HEK293T (cell line): ENCODE measurements at regions not wholly inside any gene's neighbourhood (a gene's known extent, or its start where the extent isn't known, plus 50 kb on each side); places are given as distances from the start of the nearest gene placed in this dataset.

Experiments
- CTCF ChIA-PET: fragments of 350-600 bp; formaldehyde crosslinking; extraction: SDS; loops from one replicate; lab custom pipeline; 2021; ENCODE audit warnings: antibody characterized with exemption, inconsistent platforms; lab: Yijun Ruan, JAX
- POLR2A ChIA-PET: fragments of 350-600 bp; formaldehyde crosslinking; extraction: SDS; loops from one replicate; lab custom pipeline; 2020; ENCODE audit warnings: antibody characterized with exemption, inconsistent platforms; lab: Yijun Ruan, JAX
- DNase-seq: peaks from one replicate; pipeline ENCODE4 v3.0.0; 2012; ENCODE audit warnings: mixed read lengths; ENCODE audit errors: extremely low spot score
- ARNT ChIP-seq: fragments of 450-650 bp; IDR thresholded peaks from 2 replicates; pipeline ENCODE4 v1.6.1; 2017; ENCODE audit warnings: mild to moderate bottlenecking
- BHLHE40 ChIP-seq: fragments of 450-650 bp; IDR thresholded peaks from 2 replicates; pipeline ENCODE4 v1.6.1; 2016; ENCODE audit warnings: mild to moderate bottlenecking, moderate library complexity, borderline replicate concordance
- CTBP1 ChIP-seq: fragments of 450-650 bp; IDR thresholded peaks from 2 replicates; pipeline ENCODE4 v1.6.1; 2016; ENCODE audit warnings: borderline replicate concordance
- ELF4 ChIP-seq: fragments of 450-650 bp; IDR thresholded peaks from 2 replicates; pipeline ENCODE4 v1.6.1; 2017; ENCODE audit warnings: antibody characterized with exemption
- FOXA1 ChIP-seq: fragments of 450-650 bp; IDR thresholded peaks from 2 replicates; pipeline ENCODE4 v1.6.1; 2016; ENCODE audit warnings: mild to moderate bottlenecking
- FOXK2 ChIP-seq: fragments of 450-650 bp; IDR thresholded peaks from 2 replicates; pipeline ENCODE4 v1.6.1; 2016; ENCODE audit warnings: mild to moderate bottlenecking
- FOXM1 ChIP-seq: fragments of 450-650 bp; IDR thresholded peaks from 2 replicates; pipeline ENCODE4 v1.6.1; 2017; ENCODE audit warnings: mild to moderate bottlenecking, borderline replicate concordance
- HDGF ChIP-seq: fragments of 450-650 bp; IDR thresholded peaks from 2 replicates; pipeline ENCODE4 v1.6.1; 2017; ENCODE audit warnings: antibody characterized with exemption, borderline replicate concordance
- L3MBTL2 ChIP-seq: fragments of 450-650 bp; conservative IDR thresholded peaks from 2 replicates; pipeline ENCODE4 v1.6.1; 2016; ENCODE audit warnings: mild to moderate bottlenecking
- LEF1 ChIP-seq: fragments of 450-650 bp; IDR thresholded peaks from 2 replicates; pipeline ENCODE4 v1.6.1; 2017; ENCODE audit warnings: mild to moderate bottlenecking, borderline replicate concordance
- NFRKB ChIP-seq: fragments of 450-650 bp; IDR thresholded peaks from 2 replicates; pipeline ENCODE4 v1.6.1; 2016; ENCODE audit warnings: mild to moderate bottlenecking, moderate library complexity
- SP1 ChIP-seq: fragments of 450-650 bp; IDR thresholded peaks from 2 replicates; pipeline ENCODE4 v1.6.1; 2017
- SUZ12 ChIP-seq: fragments of 450-650 bp; IDR thresholded peaks from 2 replicates; pipeline ENCODE4 v1.6.1; 2016; ENCODE audit warnings: mild to moderate bottlenecking
- TARDBP ChIP-seq: fragments of 450-650 bp; IDR thresholded peaks from 2 replicates; pipeline ENCODE4 v1.6.1; 2016
- ZNF384 ChIP-seq: fragments of 450-650 bp; IDR thresholded peaks from 2 replicates; pipeline ENCODE4 v1.6.1; 2016
- TF ChIP-seq, protein P1 (sequence below): fragments of 450-650 bp; IDR thresholded peaks from 2 replicates; pipeline ENCODE4 v1.6.1; 2016

DNA sequence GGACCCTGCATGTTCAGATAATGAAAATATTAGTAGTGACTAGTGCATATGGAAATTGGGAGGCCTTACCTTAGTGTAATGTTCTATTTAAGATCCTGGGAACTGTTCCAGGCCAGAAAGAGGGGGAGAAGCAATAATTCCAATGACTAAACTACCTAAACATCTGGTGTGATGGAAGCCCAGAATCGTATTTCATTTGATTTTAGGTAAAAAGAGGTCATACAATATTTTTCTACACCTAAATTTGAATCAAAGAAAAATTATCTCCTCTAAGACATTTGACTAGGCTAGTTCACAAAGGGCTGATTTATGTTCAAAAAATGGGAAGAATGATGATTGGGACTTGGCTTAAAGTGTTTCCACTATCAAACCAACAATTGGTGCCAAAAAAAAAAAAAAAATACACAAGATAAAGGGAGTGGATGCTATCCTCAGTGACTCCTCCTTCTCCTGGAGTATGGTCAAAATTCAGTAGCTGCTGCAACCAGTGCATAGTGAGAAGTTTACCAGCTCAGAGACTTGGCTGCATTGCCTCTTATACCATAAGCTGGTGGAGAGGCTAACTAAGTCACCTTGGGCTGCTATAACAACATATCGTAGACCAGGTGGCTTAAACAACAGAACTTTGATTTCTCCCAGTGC lies 1038.3 kb upstream of the ACVR2A start:
- TF ChIP-seq ELF4, result no peak
- no peak for TF ChIP-seq SUZ12
- TF ChIP-seq ARNT, result no peak
- no peak for TF ChIP-seq FOXK2
- no peak for TF ChIP-seq LEF1
- TF ChIP-seq TARDBP, result no peak
- TF ChIP-seq BHLHE40, result no peak
- POLR2A ChIA-PET, result no interaction called here
- DNase-seq, result no peak
- CTCF ChIA-PET, result no interaction called here

DNA sequence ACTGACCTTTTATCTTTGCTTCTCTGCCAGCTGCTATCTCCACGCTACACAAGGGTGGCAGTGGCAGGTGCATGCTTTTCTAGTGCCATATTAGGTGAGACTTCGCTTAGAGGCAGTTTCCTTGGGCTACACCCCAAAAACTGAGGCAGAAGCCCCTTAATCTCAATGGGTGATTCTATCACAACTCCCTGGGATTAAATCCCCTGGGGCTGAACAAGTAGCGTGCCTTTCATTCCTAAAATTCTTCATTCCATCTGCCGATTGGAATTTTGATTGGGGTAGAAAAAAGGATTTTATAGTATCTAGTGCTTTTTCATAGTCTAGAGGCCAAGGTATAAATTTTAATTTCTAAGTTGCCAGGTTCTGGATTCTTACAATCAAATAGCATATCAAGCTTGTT lies 1040.5 kb upstream of the ACVR2A start:
- CTCF ChIA-PET, result no interaction called here
- POLR2A ChIA-PET, result no interaction called here
- TF ChIP-seq TARDBP (no peak), FOXK2 (no peak), ARNT (no peak), SUZ12 (no peak), LEF1 (no peak), ZNF384 (no peak), HDGF (no peak), BHLHE40 (no peak), ELF4 (no peak), L3MBTL2 (no peak), CTBP1 (no peak), FOXM1 (no peak), SP1 (no peak)
- TF ChIP-seq, protein P1, sequence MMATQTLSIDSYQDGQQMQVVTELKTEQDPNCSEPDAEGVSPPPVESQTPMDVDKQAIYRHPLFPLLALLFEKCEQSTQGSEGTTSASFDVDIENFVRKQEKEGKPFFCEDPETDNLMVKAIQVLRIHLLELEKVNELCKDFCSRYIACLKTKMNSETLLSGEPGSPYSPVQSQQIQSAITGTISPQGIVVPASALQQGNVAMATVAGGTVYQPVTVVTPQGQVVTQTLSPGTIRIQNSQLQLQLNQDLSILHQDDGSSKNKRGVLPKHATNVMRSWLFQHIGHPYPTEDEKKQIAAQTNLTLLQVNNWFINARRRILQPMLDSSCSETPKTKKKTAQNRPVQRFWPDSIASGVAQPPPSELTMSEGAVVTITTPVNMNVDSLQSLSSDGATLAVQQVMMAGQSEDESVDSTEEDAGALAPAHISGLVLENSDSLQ, result no peak
- no peak for DNase-seq

DNA sequence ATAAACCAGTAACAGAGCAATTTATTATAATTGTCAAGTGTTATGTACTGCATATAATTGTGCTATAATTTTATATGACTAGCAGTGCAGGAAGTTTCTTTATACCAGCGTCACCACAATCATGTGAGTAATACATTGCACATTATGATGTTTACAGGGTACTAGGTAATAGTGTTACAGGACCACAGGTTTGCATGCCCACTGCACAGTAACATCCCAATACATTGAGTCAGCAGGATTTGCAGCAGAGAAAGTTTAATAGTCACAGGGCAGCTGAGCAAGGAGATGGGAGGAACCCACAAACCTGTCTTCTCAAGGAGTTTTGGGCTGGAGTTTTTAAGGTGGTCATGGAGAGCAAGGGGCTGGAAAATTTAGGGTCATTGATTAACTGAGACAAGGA lies 1042.9 kb upstream of the ACVR2A start:
- ChIA-PET CTCF (no interaction called here), POLR2A (no interaction called here)
- DNase-seq, result no peak
- TF ChIP-seq SP1, result no peak
- no peak for TF ChIP-seq SUZ12
- no peak for TF ChIP-seq L3MBTL2
- TF ChIP-seq, protein P1, result no peak
- TF ChIP-seq HDGF, result no peak
- no peak for TF ChIP-seq FOXA1
- TF ChIP-seq BHLHE40, result no peak
- no peak for TF ChIP-seq FOXK2
- TF ChIP-seq CTBP1, result no peak
- TF ChIP-seq ARNT, result no peak
- no peak for TF ChIP-seq FOXM1
- TF ChIP-seq LEF1, result no peak
- no peak for TF ChIP-seq ELF4
- TF ChIP-seq NFRKB, result no peak
- TF ChIP-seq TARDBP, result no peak
- no peak for TF ChIP-seq ZNF384

DNA sequence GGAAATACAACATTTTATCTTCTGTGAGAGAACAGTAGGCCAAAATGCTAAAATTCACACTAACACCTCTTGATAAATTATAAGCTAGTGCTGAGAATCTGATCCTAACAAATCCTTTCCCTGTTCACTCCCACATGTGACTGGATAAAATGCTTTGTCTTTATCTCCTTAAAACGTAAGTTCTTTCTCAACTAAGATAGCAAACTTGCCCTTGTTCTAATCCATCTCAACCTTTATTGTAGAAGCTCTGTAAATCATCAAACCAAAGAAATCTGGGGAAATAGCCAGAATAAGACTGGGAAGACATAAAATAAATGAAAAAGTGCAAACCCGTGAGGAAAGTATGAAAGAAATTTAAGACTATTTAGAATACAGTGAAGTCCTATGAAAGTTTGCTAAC lies 1058.4 kb upstream of the ACVR2A start:
- ChIA-PET POLR2A (no interaction called here), CTCF (interaction anchor here (0.6 kb wide), 1 partner anchor 14 kb away, joined by 4 read pairs; no protein-coding TSS in a partner anchor)
- TF ChIP-seq TARDBP (no peak), ZNF384 (no peak), ARNT (no peak), SUZ12 (no peak), FOXA1 (no peak), L3MBTL2 (no peak), BHLHE40 (no peak), SP1 (no peak), LEF1 (no peak), FOXK2 (no peak), ELF4 (no peak), HDGF (no peak), CTBP1 (no peak)
- TF ChIP-seq, protein P1, result no peak
- no peak for DNase-seq

DNA sequence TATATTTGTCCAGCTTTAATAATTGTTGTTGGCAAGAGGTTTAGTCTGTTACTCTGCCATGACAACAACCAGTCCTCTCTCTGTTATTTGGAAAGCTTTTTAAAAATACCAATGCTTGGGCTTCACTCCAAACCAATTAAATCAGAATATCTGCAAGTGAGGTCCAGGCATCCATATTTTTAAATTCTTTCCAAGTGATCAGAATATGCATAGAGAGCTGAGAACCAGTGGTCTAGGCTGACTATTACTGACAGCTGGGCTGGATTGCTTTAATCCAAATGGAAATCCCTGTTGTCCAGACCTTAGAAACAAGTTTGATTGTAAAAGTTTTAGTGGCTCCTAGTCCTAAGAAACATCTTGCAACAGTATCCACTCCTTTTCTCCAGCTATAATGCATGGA lies 1059.7 kb upstream of the ACVR2A start:
- ChIA-PET POLR2A (no interaction called here), CTCF (no interaction called here)
- no peak for DNase-seq
- TF ChIP-seq, protein P1, result no peak
- TF ChIP-seq CTBP1, result no peak
- no peak for TF ChIP-seq SUZ12
- TF ChIP-seq HDGF, result no peak
- no peak for TF ChIP-seq NFRKB
- TF ChIP-seq FOXA1, result no peak
- TF ChIP-seq ZNF384, result no peak
- no peak for TF ChIP-seq FOXM1
- no peak for TF ChIP-seq ELF4

DNA sequence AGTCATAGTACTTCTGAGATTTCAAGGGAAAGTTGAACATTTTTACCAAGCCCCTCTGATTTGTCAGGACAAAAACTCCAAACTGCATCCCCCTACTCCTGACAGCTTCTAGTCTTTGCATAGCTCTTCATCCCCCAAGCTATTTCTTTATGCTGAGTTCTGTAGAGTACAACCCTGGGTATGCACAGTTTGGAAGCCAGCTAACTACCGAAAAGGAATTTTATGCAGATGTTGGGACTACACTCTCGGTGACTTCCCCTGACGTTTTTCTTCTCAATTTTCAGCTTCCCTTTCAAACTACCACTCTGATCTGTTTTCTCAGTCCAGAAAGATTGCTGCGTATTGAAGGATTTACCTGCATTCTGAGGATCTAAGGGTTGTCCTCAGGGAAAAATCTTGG lies 1060.2 kb upstream of the ACVR2A start:
- ChIA-PET POLR2A (no interaction called here), CTCF (no interaction called here)
- DNase-seq, result no peak
- TF ChIP-seq LEF1, result no peak
- TF ChIP-seq HDGF, result no peak
- TF ChIP-seq CTBP1, result no peak
- TF ChIP-seq BHLHE40, result no peak
